GM19372 (cell line): ENCODE measurements at regions not wholly inside any gene's neighbourhood (a gene's known extent, or its start where the extent isn't known, plus 50 kb on each side); places are given as distances from the start of the nearest gene placed in this dataset.
"Not testable (repeated sequence)": the region's sequence is repeated elsewhere in the genome, so short reads cannot be mapped to it uniquely, and the experiment has no call there.

Experiments
- ATAC-seq: cut with Tn5 transposase; IDR thresholded peaks from one replicate; pipeline ENCODE4 v1.9.1; 2021; ENCODE audit warnings: mild to moderate bottlenecking, low read depth, moderate library complexity; ENCODE audit not compliant: unreplicated experiment

DNA sequence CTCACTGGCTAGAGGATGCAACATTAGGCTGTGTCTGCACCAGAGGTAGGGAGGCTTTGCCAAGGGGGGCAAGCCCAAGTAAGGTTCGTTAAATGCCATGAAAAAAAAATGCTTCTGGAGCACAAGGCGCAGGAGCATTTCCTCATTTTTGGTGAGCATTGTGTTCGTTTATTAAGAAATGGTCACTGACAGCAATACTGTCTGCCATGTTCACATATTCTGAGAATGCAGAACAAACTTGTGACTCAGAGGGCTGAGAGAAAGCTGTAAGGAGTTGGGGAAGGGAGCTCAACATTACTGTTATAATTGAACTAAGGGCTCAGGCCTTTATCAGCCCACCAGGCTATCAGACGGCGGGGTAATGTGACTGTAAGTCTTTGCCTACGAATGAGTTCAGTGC is 465.4 kb upstream of the BTBD3 start:
- ATAC-seq = no peak

GRCh38 chr20:11453430-11453829 is 464.3 kb upstream of the BTBD3 start:
- no peak for ATAC-seq

- no peak for ATAC-seq
Observed at GRCh38 chr20:11454966-11455799, 462.5 kb upstream of the BTBD3 start.

DNA sequence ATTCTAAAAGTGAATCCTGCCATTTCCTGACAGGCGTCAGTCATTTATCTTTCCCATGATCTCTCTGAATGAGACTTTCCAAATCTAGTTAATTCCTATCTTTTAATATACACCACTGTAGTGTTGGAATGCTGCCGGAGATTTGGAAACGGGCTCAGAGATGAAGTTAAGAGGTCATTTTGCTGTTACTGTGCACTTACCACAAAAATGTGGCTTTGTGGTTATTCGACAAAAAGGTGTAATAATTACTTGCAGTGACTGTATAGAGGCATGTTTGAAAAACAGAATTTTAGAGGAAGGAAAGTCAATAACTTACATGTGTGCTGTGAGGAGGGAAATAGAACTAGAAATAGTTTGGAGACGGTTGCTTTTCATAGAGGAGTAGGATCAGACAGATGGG is 460.2 kb upstream of the BTBD3 start:
- no peak for ATAC-seq

DNA sequence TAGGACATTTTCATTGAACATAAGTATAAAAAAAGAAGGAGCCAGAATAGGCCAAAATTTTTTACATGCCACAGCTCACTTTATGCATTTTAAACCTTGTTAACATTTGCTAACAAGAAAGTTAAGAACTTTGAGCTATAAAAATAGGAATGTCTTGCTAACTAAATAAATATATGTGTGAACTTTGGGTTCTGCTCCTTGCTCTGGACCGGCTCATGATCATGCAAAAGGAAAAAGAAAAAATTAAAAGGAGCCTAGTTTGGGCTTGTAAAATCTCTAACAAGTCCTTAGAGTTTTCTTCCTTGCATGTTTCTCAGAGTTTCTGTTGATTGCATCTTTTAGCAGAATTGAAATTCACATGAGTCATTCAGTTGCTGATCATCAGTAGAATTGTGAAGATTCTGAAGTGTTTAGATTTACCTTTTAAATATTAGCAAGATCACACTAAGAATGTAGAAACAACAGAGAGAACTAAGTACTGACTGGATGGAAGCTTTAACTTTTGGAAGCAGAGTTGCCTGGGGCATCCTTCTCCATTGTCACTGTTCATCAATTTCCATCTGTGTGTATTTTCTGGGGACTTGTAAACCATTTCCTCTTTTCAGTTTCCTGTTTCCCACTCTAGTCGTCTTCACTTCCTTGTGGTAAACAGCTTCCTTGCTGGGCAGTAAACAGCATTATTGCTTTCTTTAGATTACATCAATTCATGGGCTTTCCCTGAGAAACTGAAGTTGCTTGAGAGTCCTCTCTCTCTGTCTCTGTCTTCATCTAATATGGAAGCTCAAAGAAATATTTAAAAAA is 458.4 kb upstream of the BTBD3 start:
- ATAC-seq = no peak

DNA sequence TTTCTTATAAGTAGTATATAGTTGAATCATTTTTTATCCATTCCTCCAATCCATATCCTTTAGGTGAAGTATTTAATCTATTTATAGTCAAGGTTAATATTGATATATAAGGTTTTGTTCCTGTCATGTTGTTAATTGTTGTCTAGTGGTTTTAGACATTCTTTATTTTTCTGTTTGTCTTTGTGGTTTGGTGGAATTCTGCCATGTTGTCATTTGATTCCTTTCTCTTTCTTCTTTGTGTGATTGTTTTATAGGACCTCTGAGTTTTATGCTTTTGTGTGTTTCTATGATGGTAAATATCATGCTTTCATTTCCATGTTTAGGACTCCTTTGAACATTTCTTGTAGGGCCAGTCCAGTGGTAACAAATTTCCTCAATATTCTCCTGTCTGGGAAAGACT is 450.3 kb upstream of the BTBD3 start:
- no peak for ATAC-seq

DNA sequence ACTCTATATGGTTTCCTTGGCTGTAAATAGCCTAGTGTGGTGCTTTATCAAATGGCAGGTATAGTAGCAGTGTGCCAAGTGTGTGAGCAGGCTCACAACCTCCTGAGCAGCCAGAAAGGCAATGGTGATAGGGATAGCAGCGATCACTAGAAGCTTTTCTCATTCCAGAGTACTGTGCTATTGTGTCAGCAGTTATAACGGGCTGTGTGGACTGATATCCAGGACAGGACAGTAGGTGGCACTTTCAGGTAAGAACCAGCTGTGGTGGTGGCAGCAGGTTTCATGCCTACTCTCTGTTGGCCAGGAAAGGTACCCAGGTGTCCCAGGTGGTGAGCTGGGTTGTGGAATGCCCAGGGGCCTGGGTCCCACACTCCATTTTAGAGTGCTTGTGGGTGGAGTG is 448.8 kb upstream of the BTBD3 start:
- no peak for ATAC-seq

GRCh38 chr20:11469795-11470435 is 447.8 kb upstream of the BTBD3 start:
- no peak for ATAC-seq

- no peak for ATAC-seq
Observed at GRCh38 chr20:11473983-11474382, 443.7 kb upstream of the BTBD3 start.

GRCh38 chr20:11483697-11484096 is 434.0 kb upstream of the BTBD3 start:
- ATAC-seq = no peak

- ATAC-seq = no peak
Observed at GRCh38 chr20:11484479-11484878, 433.2 kb upstream of the BTBD3 start.

GRCh38 chr20:11492386-11492785 is 425.3 kb upstream of the BTBD3 start:
- no peak for ATAC-seq

DNA sequence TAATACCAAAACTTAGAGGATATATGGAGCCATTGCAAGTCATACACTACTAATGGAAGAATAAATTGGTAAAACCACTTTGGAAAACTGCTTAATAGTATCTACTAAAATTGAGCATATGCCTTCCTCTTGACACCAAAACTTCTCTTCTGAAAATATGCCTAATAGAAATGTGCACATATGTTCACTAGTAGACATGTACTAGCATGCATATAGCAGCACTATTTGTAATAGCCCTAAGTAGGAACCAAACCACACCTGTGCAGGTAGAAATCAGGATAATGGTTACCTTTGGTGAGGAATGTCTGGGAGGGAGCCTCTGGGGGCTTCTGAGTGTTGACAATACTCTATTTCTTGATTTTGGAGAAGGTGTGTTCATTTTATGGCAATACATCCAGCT is 424.8 kb upstream of the BTBD3 start:
- no peak for ATAC-seq

DNA sequence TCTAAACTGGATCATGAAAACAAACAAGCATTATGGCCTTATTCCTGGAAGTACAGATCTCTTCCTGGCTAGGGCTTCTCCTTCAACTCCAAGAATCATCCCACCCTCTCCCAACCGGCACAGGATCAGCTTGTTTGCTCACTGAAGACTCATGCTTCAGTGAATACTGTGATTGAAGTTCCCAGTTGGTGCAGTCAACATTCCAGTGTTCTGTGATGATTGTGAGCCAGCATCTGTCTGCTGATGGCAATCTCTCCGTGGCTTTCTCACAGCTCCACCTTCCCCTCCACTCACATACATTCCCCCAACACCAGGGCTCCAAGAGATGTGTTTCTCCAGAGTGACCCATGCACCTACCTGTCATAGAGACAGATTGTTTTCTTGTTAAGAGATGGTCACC is 421.3 kb upstream of the BTBD3 start:
- no peak for ATAC-seq

GRCh38 chr20:11497545-11497944 is 420.1 kb upstream of the BTBD3 start:
- no peak for ATAC-seq

DNA sequence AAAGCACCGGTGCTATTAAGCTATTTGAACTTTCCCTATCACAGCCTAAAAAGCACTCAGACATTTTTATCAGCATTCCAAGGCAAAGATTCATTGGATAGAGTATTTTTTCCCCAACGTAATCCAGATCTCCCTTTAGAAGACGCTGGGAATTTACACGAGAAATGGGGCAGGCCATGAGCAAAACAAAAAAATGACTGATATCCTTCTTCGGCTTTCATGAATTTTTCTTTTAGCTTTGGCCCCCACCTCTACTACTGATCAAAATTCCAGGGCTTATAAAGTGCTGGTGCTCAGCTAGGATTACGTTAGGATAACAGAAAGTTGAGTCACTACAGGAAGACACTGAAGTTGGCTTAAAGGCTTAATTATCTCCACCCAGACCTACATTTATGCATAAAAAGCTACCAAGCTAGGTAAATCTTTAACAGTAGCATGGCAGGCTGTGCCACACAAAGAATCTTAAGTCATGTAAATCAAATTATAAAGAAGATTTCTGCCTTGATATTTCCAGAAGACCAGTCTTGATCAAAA is 418.5 kb upstream of the BTBD3 start:
- ATAC-seq = no peak

- ATAC-seq = no peak
Observed at GRCh38 chr20:11502061-11502460, 415.6 kb upstream of the BTBD3 start.

DNA sequence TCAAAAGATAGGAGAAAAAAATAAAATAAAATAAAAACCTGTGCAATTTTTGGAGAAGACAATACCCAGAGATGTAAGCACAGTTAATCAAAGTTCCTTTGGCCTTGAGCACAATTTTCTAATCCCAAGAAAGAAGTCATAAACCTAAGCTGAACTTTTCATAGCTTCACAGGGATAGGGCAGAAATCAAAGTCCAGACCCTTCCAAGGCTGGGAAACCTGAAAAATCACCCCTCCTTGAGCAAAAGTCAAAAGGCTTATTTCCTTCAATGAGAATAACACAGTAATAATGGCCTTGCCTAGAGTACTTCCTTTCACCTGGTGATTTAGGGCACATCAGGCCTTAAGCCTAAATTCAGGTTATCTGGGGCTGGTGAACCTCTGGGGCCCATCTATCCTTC is 415.0 kb upstream of the BTBD3 start:
- ATAC-seq = no peak

- no peak for ATAC-seq
Observed at GRCh38 chr20:11509776-11510175, 407.9 kb upstream of the BTBD3 start.

DNA sequence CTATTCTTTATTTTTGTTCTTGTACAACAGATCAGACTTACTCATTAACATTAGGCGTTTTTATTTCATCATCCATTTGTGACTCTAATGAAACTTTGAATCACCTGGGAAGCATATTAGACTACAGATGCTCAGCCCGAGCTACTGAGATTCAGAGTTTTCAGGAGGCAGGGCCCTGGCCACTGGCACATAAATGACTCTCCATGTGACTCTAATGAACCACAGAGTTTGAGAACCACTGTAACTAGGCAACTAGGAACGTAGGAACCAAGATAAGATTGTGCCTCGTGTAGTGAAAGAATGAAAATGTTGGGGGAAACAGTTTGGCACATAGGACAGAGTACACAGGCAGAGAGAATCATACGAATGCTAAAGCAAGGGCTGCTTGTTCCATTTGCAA is 405.9 kb upstream of the BTBD3 start:
- ATAC-seq = no peak

- ATAC-seq = not testable (repeated sequence)
Observed at GRCh38 chr20:11513241-11513745, 404.4 kb upstream of the BTBD3 start.
